SU-DHL-6 (cell line): ENCODE measurements at regions not wholly inside any gene's neighbourhood (a gene's known extent, or its start where the extent isn't known, plus 50 kb on each side); places are given as distances from the start of the nearest gene placed in this dataset.

Source experiments
- H2AFZ ChIP-seq: fragments of 200-600 bp; sonication (generic); 2 replicates; pipeline ENCODE4 v1.6.1; 2014; ENCODE audit warnings: low read depth, mild to moderate bottlenecking, moderate library complexity, mixed read lengths, antibody characterized with exemption, low read length; ENCODE audit not compliant: severe bottlenecking
- H3F3A ChIP-seq: fragments of 200-600 bp; shearing (Covaris generic); 2 replicates; pipeline ENCODE4 v1.6.0; 2016; ENCODE audit warnings: antibody characterized with exemption, mild to moderate bottlenecking; ENCODE audit not compliant: insufficient read depth
- H3K27ac ChIP-seq: fragments of 200-600 bp; sonication (generic); 2 replicates; pipeline ENCODE4 v1.5.1; 2016; ENCODE audit warnings: low read depth, mild to moderate bottlenecking, low read length, moderate library complexity, mixed read lengths
- H3K27me3 ChIP-seq: fragments of 200-600 bp; sonication (generic), shearing (Covaris generic); 2 replicates; pipeline ENCODE4 v1.6.0; 2014; ENCODE audit warnings: mild to moderate bottlenecking, low read length
- H3K36me3 ChIP-seq: fragments of 200-600 bp; sonication (generic); 2 replicates; pipeline ENCODE4 v1.6.1; 2014; ENCODE audit warnings: mild to moderate bottlenecking, low read length, mixed read lengths
- H3K4me2 ChIP-seq: fragments of 300-600, 200-600 bp; shearing (Covaris generic), sonication (generic); 2 replicates; pipeline ENCODE4 v1.6.0; 2014; ENCODE audit warnings: low read length, low read depth, mild to moderate bottlenecking; ENCODE audit not compliant: poor library complexity, severe bottlenecking
- H3K4me3 ChIP-seq: fragments of 200-600 bp; sonication (generic); 2 replicates; pipeline ENCODE4 v1.5.1; 2014; ENCODE audit warnings: antibody characterized with exemption, low read length, mild to moderate bottlenecking, mixed read lengths; ENCODE audit not compliant: insufficient read depth, poor library complexity, severe bottlenecking
- H3K79me2 ChIP-seq: fragments of 200-600 bp; sonication (generic); 2 replicates; pipeline ENCODE4 v1.6.1; 2014; ENCODE audit warnings: mild to moderate bottlenecking, low read length, moderate library complexity; ENCODE audit not compliant: insufficient read depth
- H3K9ac ChIP-seq: fragments of 200-600 bp; sonication (generic); 2 replicates; pipeline ENCODE4 v1.7.0; 2014; ENCODE audit warnings: mild to moderate bottlenecking, low read length
- H3K9me2 ChIP-seq: fragments of 200-600 bp; sonication (generic); replicated peaks from 2 replicates; pipeline ENCODE4 v1.6.1; 2014; ENCODE audit warnings: low read length; ENCODE audit not compliant: insufficient read depth
- H3K9me3 ChIP-seq: fragments of 200-600 bp; sonication (generic); 2 replicates; pipeline ENCODE4 v1.6.1; 2014; ENCODE audit warnings: low read length, mixed read lengths; ENCODE audit not compliant: insufficient read depth
- H4K20me1 ChIP-seq: fragments of 200-600 bp; sonication (generic); 2 replicates; pipeline ENCODE4 v1.6.1; 2014; ENCODE audit warnings: low read depth, mild to moderate bottlenecking, antibody characterized with exemption, low read length, moderate library complexity, mixed read lengths
- CTCF ChIP-seq: fragments of 200-600 bp; sonication (generic); IDR thresholded peaks from one replicate; pipeline ENCODE4 v1.5.1; 2017; ENCODE audit warnings: antibody characterized with exemption, mild to moderate bottlenecking, low read length, moderate library complexity; ENCODE audit not compliant: insufficient read depth, poor library complexity, severe bottlenecking
- EZH2phosphoT487 ChIP-seq: fragments of 200-600 bp; sonication (generic), shearing (Covaris generic); conservative IDR thresholded peaks from 2 replicates; pipeline ENCODE4 v1.6.1; 2018; ENCODE audit warnings: mild to moderate bottlenecking, antibody characterized with exemption, low read length, moderate library complexity, mixed read lengths

- no peak for TF ChIP-seq CTCF
- TF ChIP-seq EZH2phosphoT487 = no peak
- Histone ChIP-seq H2AFZ (no peak overlapping the region), H3K9me2 (no peaks in the 10 kb centered on the region), H3K4me3 (no peak overlapping the region), H3K9me3 (no peaks in the 10 kb centered on the region), H3K36me3 (no peaks in the 10 kb centered on the region), H3F3A (no peaks in the 10 kb centered on the region), H3K27me3 (no peaks in the 10 kb centered on the region), H3K27ac (no peak overlapping the region), H3K9ac (no peak overlapping the region), H3K79me2 (no peaks in the 10 kb centered on the region), H4K20me1 (no peaks in the 10 kb centered on the region), H3K4me2 (no peak overlapping the region)
Measured at GRCh38 chr12:5264006-5264405, 167.9 kb upstream of the NTF3 start.

- no peaks in the 10 kb centered on the region for H3K79me2 ChIP-seq
- H3K9me3 ChIP-seq = no peaks in the 10 kb centered on the region
- no peaks in the 10 kb centered on the region for H3F3A ChIP-seq
- H3K9me2 ChIP-seq = no peaks in the 10 kb centered on the region
- H3K4me2 ChIP-seq = no peak overlapping the region
- no peak overlapping the region for H3K9ac ChIP-seq
- TF ChIP-seq EZH2phosphoT487 (no peak), CTCF (no peak)
- no peak overlapping the region for H2AFZ ChIP-seq
- H3K27ac ChIP-seq = no peak overlapping the region
- no peak overlapping the region for H3K4me3 ChIP-seq
- H3K36me3 ChIP-seq = no peaks in the 10 kb centered on the region
- H3K27me3 ChIP-seq = no peaks in the 10 kb centered on the region
- H4K20me1 ChIP-seq = no peaks in the 10 kb centered on the region
Measured at GRCh38 chr12:5267603-5268423, 164.1 kb upstream of the NTF3 start.

GRCh38 chr12:5268424-5269210 lies 163.3 kb upstream of the NTF3 start:
- Histone ChIP-seq H3K9ac (no peak overlapping the region), H3K79me2 (no peaks in the 10 kb centered on the region), H3K36me3 (no peaks in the 10 kb centered on the region), H3K4me2 (no peak overlapping the region), H3F3A (no peaks in the 10 kb centered on the region), H2AFZ (no peak overlapping the region), H3K9me2 (no peaks in the 10 kb centered on the region), H3K27me3 (no peaks in the 10 kb centered on the region), H3K9me3 (no peaks in the 10 kb centered on the region), H3K4me3 (no peak overlapping the region), H3K27ac (no peak overlapping the region), H4K20me1 (no peaks in the 10 kb centered on the region)
- TF ChIP-seq EZH2phosphoT487 = no peak
- no peak for TF ChIP-seq CTCF
